Neural progenitor cell (in vitro differentiated cells): ENCODE measurements at regions not wholly inside any gene's neighbourhood (a gene's known extent, or its start where the extent isn't known, plus 50 kb on each side); places are given as distances from the start of the nearest gene placed in this dataset.

Source experiments
- CTCF ChIP-seq: fragments of 200-600 bp; sonication (generic); IDR thresholded peaks from 2 replicates; pipeline ENCODE4 v1.5.1; 2017; ENCODE audit warnings: antibody characterized with exemption, mild to moderate bottlenecking
- EZH2 ChIP-seq: fragments of 200-600 bp; sonication (generic); IDR thresholded peaks from 2 replicates; pipeline ENCODE4 v1.6.1; 2017; ENCODE audit warnings: antibody characterized with exemption, mild to moderate bottlenecking, moderate library complexity
- EZH2phosphoT487 ChIP-seq: fragments of 200-600 bp; sonication (generic); IDR thresholded peaks from 2 replicates; pipeline ENCODE4 v1.6.1; 2017; ENCODE audit warnings: antibody characterized with exemption

GRCh38 chr13:47687577-47687976 lies 313.5 kb downstream of the SUCLA2 start:
- TF ChIP-seq CTCF (no peak), EZH2 (no peak), EZH2phosphoT487 (no peak)
